GM06990 (cell line): ENCODE measurements at regions not wholly inside any gene's neighbourhood (a gene's known extent, or its start where the extent isn't known, plus 50 kb on each side); places are given as distances from the start of the nearest gene placed in this dataset.

Experiments
- DNase-seq: peaks from one replicate; pipeline ENCODE4 v3.0.0-alpha.2; 2011; ENCODE audit not compliant: insufficient read length; ENCODE audit errors: extremely low read depth
- H3K27me3 ChIP-seq: replicated peaks from 2 replicates; pipeline ENCODE4 v1.6.0; 2011; ENCODE audit warnings: low read length; ENCODE audit not compliant: control insufficient read depth, insufficient read depth
- H3K36me3 ChIP-seq: 2 replicates; pipeline ENCODE4 v1.5.1; 2011; ENCODE audit warnings: low read length; ENCODE audit not compliant: control insufficient read depth, insufficient read depth
- H3K4me3 ChIP-seq: replicated peaks from 2 replicates; pipeline ENCODE4 v1.5.1; 2011; ENCODE audit warnings: low read depth, mild to moderate bottlenecking, control low read depth, low read length
- CTCF ChIP-seq: IDR thresholded peaks from 2 replicates; pipeline ENCODE4 v1.5.1; 2011; ENCODE audit warnings: low read length, control low read depth, mild to moderate bottlenecking, inconsistent platforms; ENCODE audit not compliant: insufficient read depth, poor library complexity, severe bottlenecking

- Histone ChIP-seq H3K4me3 (no peak overlapping the region), H3K36me3 (no peaks in the 10 kb centered on the region), H3K27me3 (no peaks in the 10 kb centered on the region)
- no peak for DNase-seq
- no peak for TF ChIP-seq CTCF
Measured at GRCh38 chr20:39630215-39630908, 668.2 kb downstream of the DHX35 start.

GRCh38 chr20:39627765-39628164, 665.6 kb downstream of the DHX35 start:
- no peak for TF ChIP-seq CTCF
- Histone ChIP-seq H3K36me3 (no peaks in the 10 kb centered on the region), H3K27me3 (no peaks in the 10 kb centered on the region), H3K4me3 (no peak overlapping the region)
- DNase-seq: no peak

GRCh38 chr20:39624316-39624715, 662.2 kb downstream of the DHX35 start:
- H3K4me3 ChIP-seq: no peak overlapping the region
- no peak for DNase-seq
- H3K27me3 ChIP-seq: no peaks in the 10 kb centered on the region
- TF ChIP-seq CTCF: no peak
- no peaks in the 10 kb centered on the region for H3K36me3 ChIP-seq

- DNase-seq: no peak
- Histone ChIP-seq H3K4me3 (no peak overlapping the region), H3K27me3 (no peaks in the 10 kb centered on the region), H3K36me3 (no peaks in the 10 kb centered on the region)
- no peak for TF ChIP-seq CTCF
Measured at GRCh38 chr20:39623584-39624234, 661.6 kb downstream of the DHX35 start.

GRCh38 chr20:39619271-39619785, 657.2 kb downstream of the DHX35 start:
- Histone ChIP-seq H3K4me3 (no peak overlapping the region), H3K27me3 (no peaks in the 10 kb centered on the region), H3K36me3 (no peaks in the 10 kb centered on the region)
- no peak for TF ChIP-seq CTCF
- no peak for DNase-seq

- no peaks in the 10 kb centered on the region for H3K27me3 ChIP-seq
- DNase-seq: no peak
- H3K4me3 ChIP-seq: no peak overlapping the region
- no peak for TF ChIP-seq CTCF
- H3K36me3 ChIP-seq: no peaks in the 10 kb centered on the region
Measured at GRCh38 chr20:39611901-39612300, 649.8 kb downstream of the DHX35 start.
